GM23338 (cell line): ENCODE measurements at regions not wholly inside any gene's neighbourhood (a gene's known extent, or its start where the extent isn't known, plus 50 kb on each side); places are given as distances from the start of the nearest gene placed in this dataset.

Experiments
- ATAC-seq: fragments of 200-7000 bp; cut with Tn5 transposase; 3 replicates; pipeline ENCODE4 v1.9.1; 2020
- DNase-seq: peaks from one replicate; pipeline ENCODE4 v3.0.0-alpha.2; 2015; ENCODE audit warnings: low spot score
- H2AFZ ChIP-seq: fragments of 200-600 bp; sonication (generic); 2 replicates; pipeline ENCODE4 v1.8.0; 2016; ENCODE audit warnings: antibody characterized with exemption, mild to moderate bottlenecking, moderate library complexity
- H3F3A ChIP-seq: fragments of 200-600 bp; sonication (generic); replicated peaks from 2 replicates; pipeline ENCODE4 v1.8.0; 2017; ENCODE audit warnings: antibody characterized with exemption, mixed run types, low read depth
- H3K27ac ChIP-seq: fragments of 200-600 bp; sonication (generic); 2 replicates; pipeline ENCODE4 v1.6.1; 2016; ENCODE audit warnings: low read depth
- H3K27me3 ChIP-seq: fragments of 200-600 bp; sonication (generic); 2 replicates; pipeline ENCODE4 v1.8.0; 2016; ENCODE audit warnings: mild to moderate bottlenecking, mixed run types, moderate library complexity; ENCODE audit not compliant: insufficient read depth
- H3K36me3 ChIP-seq: fragments of 200-600 bp; sonication (generic); 2 replicates; pipeline ENCODE4 v1.8.0; 2016; ENCODE audit warnings: mild to moderate bottlenecking; ENCODE audit not compliant: insufficient read depth
- H3K4me1 ChIP-seq: fragments of 200-600 bp; sonication (generic); 2 replicates; pipeline ENCODE4 v1.8.0; 2016; ENCODE audit warnings: mild to moderate bottlenecking, moderate library complexity; ENCODE audit not compliant: insufficient read depth
- H3K4me2 ChIP-seq: fragments of 200-600 bp; sonication (generic); 2 replicates; pipeline ENCODE4 v1.7.1; 2017; ENCODE audit warnings: mixed run types
- H3K4me3 ChIP-seq: fragments of 200-600 bp; sonication (generic); 2 replicates; pipeline ENCODE4 v1.6.1; 2016; ENCODE audit warnings: mixed run types
- H3K79me2 ChIP-seq: fragments of 200-600 bp; sonication (generic); replicated peaks from 2 replicates; pipeline ENCODE4 v1.8.0; 2017; ENCODE audit warnings: mild to moderate bottlenecking; ENCODE audit not compliant: insufficient read depth
- H3K9me2 ChIP-seq: fragments of 200-600 bp; sonication (generic); 2 replicates; pipeline ENCODE4 v1.8.0; 2017; ENCODE audit not compliant: insufficient read depth
- H4K20me1 ChIP-seq: fragments of 200-600 bp; sonication (generic); replicated peaks from 2 replicates; pipeline ENCODE4 v1.8.0; 2017; ENCODE audit warnings: mild to moderate bottlenecking; ENCODE audit not compliant: insufficient read depth
- H3K27ac Mint-ChIP-seq: 2 replicates; pipeline ENCODE4 v1.8.0; 2020; ENCODE audit warnings: inconsistent platforms, mild to moderate bottlenecking, moderate library complexity, mixed read lengths
- H3K27me3 Mint-ChIP-seq: 3 replicates; pipeline ENCODE4 v1.8.0; 2022; ENCODE audit warnings: low read depth, mild to moderate bottlenecking, moderate library complexity, mixed read lengths, inconsistent platforms; ENCODE audit not compliant: insufficient read depth, poor library complexity
- H3K36me3 Mint-ChIP-seq: 3 replicates; pipeline ENCODE4 v1.8.0; 2021; ENCODE audit warnings: low read depth, mild to moderate bottlenecking, inconsistent platforms, moderate library complexity, mixed read lengths
- H3K4me1 Mint-ChIP-seq: 3 replicates; pipeline ENCODE4 v1.8.0; 2020; ENCODE audit warnings: mild to moderate bottlenecking, inconsistent platforms, mixed read lengths
- H3K4me3 Mint-ChIP-seq: 3 replicates; pipeline ENCODE4 v1.8.0; 2021; ENCODE audit warnings: moderate library complexity, mild to moderate bottlenecking, inconsistent platforms, mixed read lengths
- H3K9me3 Mint-ChIP-seq: 3 replicates; pipeline ENCODE4 v1.8.0; 2020; ENCODE audit warnings: moderate library complexity, mild to moderate bottlenecking, inconsistent platforms, mixed read lengths
- CREB1 ChIP-seq: fragments of 250-450 bp; sonication (Bioruptor Pico); IDR thresholded peaks from 2 replicates; pipeline ENCODE4 v1.5.0; 2020; ENCODE audit warnings: low read depth, mild to moderate bottlenecking, moderate library complexity
- CTCF ChIP-seq, 2 experiments: fragments of 200-600 bp in 1 of 2; sonication (generic) in 1 of 2; conservative IDR thresholded peaks; 2 replicates each; pipeline versions ENCODE4 v1.5.1 to v1.6.1; 2016 to 2017; ENCODE audit warnings: antibody characterized with exemption in 2 of 2, low read depth in 2 of 2, mild to moderate bottlenecking in 2 of 2, moderate library complexity in 1 of 2
- ETS1 ChIP-seq: IDR thresholded peaks from 2 replicates; pipeline ENCODE4 v1.6.1; 2016; ENCODE audit warnings: antibody characterized with exemption
- EZH2 ChIP-seq: fragments of 200-600 bp; sonication (generic); IDR thresholded peaks from one replicate; pipeline ENCODE4 v1.8.0; 2017; ENCODE audit warnings: antibody characterized with exemption, mild to moderate bottlenecking, low read depth; ENCODE audit not compliant: unreplicated experiment
- JUNB ChIP-seq: IDR thresholded peaks from one replicate; pipeline ENCODE4 v1.6.1; 2016; ENCODE audit warnings: antibody characterized with exemption; ENCODE audit not compliant: unreplicated experiment
- POLR2AphosphoS5 ChIP-seq: IDR thresholded peaks from 2 replicates; pipeline ENCODE4 v1.6.1; 2016; ENCODE audit warnings: antibody characterized with exemption, low read depth
- REST ChIP-seq: IDR thresholded peaks from one replicate; pipeline ENCODE4 v1.6.1; 2018; ENCODE audit warnings: antibody characterized with exemption; ENCODE audit not compliant: unreplicated experiment
- STAT1 ChIP-seq: IDR thresholded peaks from one replicate; pipeline ENCODE4 v1.6.1; 2016; ENCODE audit warnings: antibody characterized with exemption; ENCODE audit not compliant: unreplicated experiment
- ZNF114 ChIP-seq: fragments of 250-450 bp; sonication (Bioruptor Pico); IDR thresholded peaks from 2 replicates; pipeline ENCODE4 v1.5.0; 2020; ENCODE audit warnings: mild to moderate bottlenecking, moderate library complexity
- ZNF462 ChIP-seq: fragments of 250-450 bp; sonication (Bioruptor Pico); IDR thresholded peaks from 2 replicates; pipeline ENCODE4 v1.5.0; 2020; ENCODE audit warnings: mild to moderate bottlenecking, moderate library complexity

- Histone ChIP-seq H3K4me2 (no peak overlapping the region), H3K79me2 (no peaks in the 10 kb centered on the region), H3K4me1 (no peaks in the 10 kb centered on the region), H3K36me3 (no peaks in the 10 kb centered on the region), H3K9me2 (no peaks in the 10 kb centered on the region), H4K20me1 (no peaks in the 10 kb centered on the region), H3F3A (no peaks in the 10 kb centered on the region), H3K27ac (no peak overlapping the region), H3K4me3 (no peak overlapping the region), H3K27me3 (no peaks in the 10 kb centered on the region), H2AFZ (no peak overlapping the region)
- Mint-ChIP-seq H3K9me3 (no peaks in the 10 kb centered on the region), H3K4me3 (no peak overlapping the region), H3K4me1 (peaks cover 15% of the 10 kb centered on the region), H3K27ac (no peak overlapping the region), H3K27me3 (no peaks in the 10 kb centered on the region), H3K36me3 (no peaks in the 10 kb centered on the region)
- DNase-seq: no peak
- TF ChIP-seq JUNB: no peak
- no peak for TF ChIP-seq REST
- TF ChIP-seq POLR2AphosphoS5: no peak
- TF ChIP-seq CREB1 (CRISPR knock-in tag): no peak
- TF ChIP-seq ZNF114 (CRISPR knock-in tag): no peak
- no peak for TF ChIP-seq STAT1
- no peak for TF ChIP-seq EZH2
- TF ChIP-seq ETS1: no peak
- no peak for TF ChIP-seq CTCF (conservative IDR thresholded peaks at IDR 0.05; ENCODE audit: low read depth in 2 of 2)
- TF ChIP-seq ZNF462 (CRISPR knock-in tag): no peak
- ATAC-seq: no peak
Measured at GRCh38 chr5:88937406-88937805, 54.4 kb upstream of the MEF2C start.
